Occipital lobe (tissue), 1 donor: ENCODE measurements at regions not wholly inside any gene's neighbourhood (a gene's known extent, or its start where the extent isn't known, plus 50 kb on each side); places are given as distances from the start of the nearest gene placed in this dataset.
"Not testable (repeated sequence)": the region's sequence is repeated elsewhere in the genome, so short reads cannot be mapped to it uniquely, and the experiment has no call there.

ENCODE experiments used
- DNase-seq: peaks from one replicate; lab custom pipeline; 2025; lab: John Stamatoyannopoulos, UW

DNA sequence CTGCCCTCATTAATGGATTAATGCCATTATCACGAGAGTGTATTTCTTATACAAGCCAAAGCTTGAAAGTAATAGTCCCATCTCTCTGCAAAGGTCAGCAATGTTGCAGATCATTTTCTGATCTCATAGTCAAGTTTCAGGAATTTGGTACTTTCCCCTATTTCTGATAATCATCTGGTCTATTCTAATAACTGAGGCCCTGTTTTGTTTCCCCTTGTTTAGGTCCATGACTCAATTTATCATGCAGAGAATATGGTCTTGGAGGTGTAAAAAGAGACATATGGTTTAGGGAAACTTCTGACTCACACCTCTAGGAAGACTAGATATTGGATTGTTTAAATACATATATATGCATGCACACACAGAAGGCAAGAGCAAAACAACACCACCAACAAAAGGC is 339.3 kb upstream of the NUDT12 start:
- DNase-seq = no peak

DNA sequence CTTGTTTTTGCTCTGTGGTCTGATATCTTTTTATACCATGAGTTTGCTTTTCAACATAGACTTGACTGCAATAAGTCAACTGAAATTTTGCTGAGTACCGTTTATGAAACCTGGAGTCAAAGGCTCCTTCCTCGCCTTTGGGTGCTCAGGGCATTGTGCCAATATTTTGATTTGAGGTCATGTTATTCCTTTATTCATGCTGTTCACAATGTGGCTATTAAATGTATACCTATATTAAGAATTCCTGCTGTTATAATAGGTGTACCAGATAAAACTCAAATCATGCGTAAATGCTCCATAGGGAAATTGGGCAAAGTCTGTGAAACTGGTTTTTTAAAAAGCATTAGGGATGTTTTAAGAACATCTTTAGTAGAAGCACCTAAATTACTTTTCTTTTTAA is 334.0 kb upstream of the NUDT12 start:
- DNase-seq = no peak

DNA sequence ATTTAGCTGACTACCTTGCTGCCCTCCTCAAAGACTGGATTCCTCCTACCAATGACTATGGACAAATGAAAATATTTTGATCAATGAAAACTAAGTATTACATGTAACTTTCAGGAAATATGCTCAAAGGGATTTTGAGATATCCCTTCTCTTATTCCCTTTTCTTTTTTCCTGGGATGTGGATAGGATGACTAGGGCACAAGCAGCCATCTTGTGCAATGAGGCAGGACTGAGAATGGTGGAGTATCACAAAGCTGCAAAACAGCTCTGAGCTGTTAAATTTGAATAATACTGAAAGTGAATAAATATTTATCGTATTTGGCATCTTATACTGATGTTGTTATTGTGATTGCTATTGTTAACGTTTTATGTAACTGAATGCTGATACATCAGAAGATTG is 333.1 kb upstream of the NUDT12 start:
- no peak for DNase-seq

DNA sequence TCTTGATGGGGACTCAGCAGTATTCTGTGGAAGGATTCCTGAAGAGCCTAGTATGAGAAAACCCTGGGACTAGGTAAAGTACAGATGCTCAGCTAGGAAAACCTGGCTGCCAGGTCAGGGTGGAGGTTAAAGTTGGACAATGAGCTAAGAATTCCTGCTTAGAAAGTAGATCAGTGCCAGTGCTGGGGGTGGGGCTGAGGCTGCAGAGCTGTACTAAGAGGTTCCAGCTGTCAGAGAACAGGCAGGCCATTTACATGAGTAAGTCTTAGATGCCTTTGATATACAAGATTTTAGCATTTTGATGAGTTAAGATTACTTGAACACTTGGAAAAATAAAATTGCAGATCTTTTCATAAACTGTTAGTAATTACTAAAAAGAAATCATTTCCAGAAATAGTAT is 332.3 kb upstream of the NUDT12 start:
- peak; percentile 5 for DNase-seq

DNA sequence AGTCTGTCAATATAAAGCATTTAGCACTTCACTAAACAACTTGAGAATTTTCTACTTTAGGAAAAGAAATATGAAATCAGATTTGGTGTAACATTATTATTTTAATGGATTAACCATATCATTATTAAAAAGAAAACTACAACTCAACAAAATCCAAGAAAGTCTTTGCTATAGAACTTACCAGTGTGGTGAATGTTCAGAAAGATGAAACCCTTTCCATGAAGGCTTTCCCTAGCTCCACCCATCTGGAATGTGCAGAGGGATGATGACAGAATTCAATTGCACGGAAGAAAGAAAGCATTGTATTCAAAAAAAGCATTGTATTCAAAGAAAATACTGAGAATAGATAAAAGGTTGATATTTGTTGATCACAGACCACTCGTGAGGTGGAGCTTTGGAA is 328.6 kb upstream of the NUDT12 start:
- no peak for DNase-seq

DNA sequence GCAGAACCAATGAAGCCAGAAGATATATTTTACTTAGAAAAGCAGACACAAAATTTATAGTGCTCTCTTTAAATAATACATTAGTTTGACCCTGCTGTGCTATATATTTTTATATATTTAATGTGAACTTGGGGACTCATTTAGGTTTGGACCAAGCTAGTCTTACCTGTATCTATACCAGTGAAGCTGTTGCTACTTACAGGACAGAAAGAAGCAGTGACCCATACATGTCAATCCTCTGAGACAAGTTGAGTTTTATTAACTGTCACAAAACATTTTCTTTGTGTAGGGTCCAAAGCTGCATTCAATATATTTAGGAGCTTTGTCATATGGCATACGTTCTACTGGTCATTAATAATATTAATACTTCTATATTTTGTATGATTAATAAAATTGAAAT is 327.7 kb upstream of the NUDT12 start:
- DNase-seq = no peak

DNA sequence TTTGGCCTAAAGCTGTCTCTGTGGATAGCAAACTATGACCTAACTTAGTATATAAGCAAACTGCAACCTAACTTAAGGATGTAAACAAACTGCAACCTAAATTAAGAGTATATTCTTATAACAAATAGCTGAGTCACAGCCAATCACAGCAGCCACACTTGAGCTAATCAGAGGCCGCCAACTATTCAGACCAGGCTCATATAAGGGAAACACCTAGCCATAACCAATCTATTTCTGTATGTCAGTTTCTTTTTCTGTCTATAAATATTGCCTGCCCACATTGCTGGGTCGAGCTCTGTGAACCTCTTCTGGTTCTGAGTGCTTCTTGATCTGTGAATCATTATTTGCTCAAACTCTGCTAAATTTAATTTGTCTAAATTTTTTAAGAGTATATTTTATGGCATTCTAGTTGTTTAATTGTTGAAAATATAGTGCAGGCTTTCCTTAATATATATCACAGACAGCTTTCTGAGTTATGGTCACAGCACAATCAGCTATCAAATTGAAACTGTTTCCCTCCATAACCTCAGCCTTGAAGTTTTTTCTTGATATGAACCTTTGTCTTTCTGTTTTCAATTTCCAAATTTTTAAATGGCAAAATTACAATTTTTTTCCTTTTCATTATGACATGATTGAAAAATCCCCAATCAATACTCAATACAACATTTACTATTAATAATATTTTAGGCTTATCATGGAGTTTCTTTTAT is 327.1 kb upstream of the NUDT12 start:
- no peak for DNase-seq

DNA sequence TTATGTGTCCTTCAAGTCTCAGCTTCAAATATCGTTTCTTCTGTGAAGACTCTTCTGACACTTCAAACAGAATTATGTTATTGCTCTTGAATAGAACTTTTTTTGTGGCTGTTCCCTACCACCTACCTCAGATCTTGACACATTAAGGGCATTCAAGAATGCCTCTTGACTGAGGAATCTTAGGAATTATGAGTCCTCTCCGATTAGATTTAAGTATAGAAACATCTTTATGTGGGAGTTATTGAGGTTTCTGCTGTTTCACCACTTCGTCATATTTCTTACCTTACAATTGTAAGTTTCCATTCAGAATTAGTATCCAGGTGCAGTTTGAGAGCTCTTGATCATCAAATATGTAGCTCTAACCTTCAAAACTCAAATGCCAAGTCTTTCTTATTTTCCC is 324.2 kb upstream of the NUDT12 start:
- DNase-seq = no peak

DNA sequence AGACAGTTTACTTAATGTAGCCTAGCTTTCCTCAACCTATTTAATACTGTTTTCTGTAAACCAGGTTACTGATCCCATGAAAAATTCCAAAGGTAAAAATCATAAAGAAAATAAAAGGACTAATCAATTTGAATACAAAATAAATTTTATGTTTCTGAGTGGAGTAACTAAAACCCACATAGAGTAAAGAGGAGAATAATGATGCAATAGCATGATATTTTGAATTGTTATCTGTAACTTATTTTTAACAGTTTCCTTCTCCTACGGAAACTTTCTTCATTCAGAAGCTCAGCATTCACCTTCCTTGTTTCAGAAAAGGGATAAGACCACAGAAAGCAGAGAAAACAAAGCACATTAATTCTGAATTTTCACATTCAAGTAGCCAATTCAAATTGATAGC is 320.6 kb upstream of the NUDT12 start:
- DNase-seq = no peak

DNA sequence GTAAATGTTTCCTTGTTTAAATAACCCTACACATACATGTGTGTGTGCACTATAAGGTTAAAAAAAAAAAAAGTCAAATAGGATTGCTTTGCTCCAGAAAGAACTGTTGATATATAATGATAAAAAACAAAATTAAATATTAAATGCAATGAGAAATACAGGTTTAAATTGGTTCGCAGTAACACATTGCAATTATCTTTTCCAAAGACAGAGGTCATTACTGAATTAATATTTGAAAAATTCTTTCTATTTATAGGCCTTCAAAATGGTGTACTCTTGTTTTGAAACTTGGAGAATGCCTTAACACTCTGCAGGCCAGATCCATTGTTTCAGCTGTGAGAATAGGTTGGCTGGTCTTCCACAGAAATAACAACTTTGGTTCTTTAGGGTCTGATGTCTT is 319.0 kb upstream of the NUDT12 start:
- DNase-seq = no peak

DNA sequence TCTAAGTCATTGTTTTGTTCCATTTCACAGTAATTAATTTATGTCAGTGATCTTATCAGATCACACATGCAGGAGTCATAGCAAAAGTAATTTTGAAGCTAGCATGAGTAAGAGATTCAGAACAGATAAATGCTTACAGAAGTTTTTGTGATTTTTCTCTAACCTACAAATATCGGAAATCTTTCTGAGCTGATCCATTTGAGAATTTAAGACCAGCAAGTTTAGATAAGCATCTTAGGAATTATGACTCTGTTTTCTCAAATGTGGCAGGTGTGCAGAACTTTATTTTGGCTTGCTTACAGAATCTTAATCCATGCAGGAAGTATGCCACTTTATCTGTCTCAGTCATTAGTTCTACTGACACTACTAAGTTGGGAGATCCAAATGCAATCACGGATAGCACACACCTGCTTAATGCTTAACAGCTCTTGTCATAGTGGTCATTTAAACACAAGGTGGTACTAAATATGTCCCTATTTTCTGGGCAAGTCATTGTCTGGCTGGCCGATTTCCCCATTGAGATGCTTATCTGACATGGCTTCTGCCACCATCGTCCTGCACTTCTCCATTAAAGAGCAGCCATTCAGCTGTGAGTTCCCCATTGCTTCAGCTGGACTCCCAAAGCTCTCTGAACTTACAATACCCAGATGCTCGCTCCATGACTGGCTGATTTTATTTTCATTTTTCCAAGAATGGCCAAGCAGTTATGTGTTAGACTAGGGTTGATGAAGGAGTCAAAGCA is 305.4 kb upstream of the NUDT12 start:
- DNase-seq = no peak

DNA sequence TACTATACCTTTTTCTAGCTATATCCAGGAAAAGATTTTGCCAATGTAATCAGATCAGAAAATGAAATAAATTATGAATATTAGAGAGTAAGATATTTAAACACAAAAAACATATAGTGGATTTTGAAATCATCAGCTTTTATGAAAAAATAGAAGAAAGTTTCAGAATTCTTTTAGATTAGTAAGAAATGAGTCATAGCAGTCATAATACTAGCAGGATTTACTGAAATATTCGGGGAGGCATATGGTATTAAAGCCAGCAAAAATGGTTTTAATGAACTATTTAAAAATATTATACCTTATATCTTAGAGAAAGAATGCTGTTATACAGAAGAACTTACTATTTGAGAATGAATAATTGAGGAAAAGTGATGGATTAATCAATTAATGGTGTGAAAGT is 303.6 kb upstream of the NUDT12 start:
- no peak for DNase-seq

DNA sequence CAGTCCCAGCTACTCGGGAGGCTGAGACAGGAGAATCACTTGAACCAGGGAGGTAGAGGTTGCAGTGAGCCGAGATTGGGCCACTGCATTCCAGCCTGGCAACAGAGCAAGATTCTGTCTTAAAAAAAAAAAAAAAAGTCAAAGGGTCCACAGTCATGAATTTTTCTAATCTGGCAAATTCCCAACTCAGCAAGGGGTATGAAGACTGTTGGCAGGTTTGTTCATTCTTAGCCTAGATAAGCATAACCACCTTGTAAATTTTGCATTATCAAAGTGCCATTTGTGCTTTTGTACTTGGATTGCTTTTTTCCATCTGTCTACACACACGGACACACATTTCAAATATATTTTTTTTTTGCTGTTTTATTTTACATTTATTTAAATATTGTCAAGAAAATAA is 299.8 kb upstream of the NUDT12 start:
- DNase-seq = no peak

DNA sequence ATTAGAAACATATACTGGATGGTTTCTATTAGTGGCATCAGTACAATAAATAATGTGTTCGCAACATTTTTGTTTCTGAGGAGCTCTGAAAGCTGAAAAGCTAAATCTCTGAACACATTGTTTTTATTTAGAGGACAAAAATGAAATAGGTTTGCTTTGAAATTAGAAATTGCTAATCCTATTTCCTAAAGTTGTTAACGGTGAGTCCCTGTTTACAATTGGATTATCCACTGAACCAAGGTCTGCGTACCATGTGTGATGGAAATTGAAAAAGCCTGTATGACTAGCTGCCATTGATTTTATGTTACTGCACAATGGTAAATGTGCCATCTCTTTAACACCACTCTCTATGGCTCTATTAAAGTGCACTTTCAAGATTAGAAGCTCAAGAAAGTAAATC is 297.7 kb upstream of the NUDT12 start:
- DNase-seq = no peak

DNA sequence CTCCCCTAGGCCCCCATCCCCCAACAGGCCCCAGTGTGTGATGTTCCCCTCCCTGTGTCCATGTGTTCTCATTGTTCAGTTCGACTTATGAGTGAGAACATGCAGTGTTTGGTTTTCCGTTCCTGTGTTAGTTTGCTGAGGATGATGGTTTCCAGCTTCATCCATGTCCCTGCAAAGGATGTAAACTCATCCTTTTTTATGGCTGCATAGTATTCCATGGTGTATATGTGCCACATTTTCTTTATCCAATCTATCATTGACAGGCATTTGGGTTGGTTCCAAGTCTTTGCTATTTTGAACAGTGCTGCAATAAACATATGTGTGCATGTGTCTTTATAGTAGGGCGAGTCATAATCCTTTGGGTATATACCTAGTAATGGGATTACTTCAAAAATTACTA is 295.8 kb upstream of the NUDT12 start:
- not testable (repeated sequence) for DNase-seq

DNA sequence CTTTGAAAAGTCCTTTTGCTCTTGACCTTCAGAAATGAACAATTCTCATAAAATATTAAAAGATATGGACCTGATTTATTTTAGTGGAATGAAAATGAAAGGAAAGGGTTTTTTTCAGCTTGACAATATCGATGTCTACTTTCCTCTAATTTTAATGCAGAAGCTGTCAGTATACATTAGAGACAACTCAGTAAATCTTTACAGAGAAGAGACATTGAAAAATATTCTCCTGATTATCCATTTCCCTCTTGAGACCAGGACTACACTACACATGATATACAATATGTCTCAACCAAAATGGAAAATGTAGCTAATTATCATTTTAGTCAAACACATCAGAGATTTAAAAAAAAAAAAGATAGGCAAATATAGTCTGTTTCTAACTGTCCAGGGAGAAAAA is 288.5 kb upstream of the NUDT12 start:
- no peak for DNase-seq

DNA sequence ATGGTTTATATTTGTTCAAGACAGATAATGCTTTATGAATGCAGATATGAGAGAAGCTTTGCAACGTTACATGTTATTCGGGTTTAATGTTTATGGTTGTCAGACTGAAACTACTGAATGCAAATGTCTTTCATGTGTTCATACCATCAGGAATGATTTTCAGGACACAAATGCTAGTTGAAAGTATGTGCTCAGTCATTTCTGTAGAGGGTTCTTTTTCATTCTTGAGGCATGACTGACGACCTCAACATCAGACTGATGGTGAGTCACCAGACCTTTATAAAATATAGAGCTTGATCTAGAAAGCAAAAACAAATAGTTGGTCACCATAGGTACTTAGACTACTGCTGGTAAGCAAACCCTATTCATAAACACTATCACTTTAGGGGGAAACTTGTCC is 287.3 kb upstream of the NUDT12 start:
- no peak for DNase-seq

DNA sequence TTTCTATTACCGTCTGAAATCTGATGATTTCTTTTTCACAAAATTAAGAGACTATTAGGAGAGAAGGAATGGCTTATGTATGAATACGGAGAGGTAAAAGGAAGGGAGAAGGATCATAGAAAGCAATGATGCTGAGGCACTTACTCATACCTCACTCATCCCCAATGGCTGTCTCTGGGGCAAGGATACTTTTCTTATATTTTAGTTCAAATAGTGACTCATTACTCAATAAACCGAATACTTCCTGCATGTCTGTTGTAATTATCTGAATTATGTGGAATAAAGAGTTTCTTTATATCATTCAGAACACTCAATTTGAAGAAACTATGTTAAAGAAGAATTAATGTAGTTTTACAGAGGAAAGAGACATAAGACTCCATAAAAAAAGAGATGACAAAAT is 284.5 kb upstream of the NUDT12 start:
- no peak for DNase-seq

DNA sequence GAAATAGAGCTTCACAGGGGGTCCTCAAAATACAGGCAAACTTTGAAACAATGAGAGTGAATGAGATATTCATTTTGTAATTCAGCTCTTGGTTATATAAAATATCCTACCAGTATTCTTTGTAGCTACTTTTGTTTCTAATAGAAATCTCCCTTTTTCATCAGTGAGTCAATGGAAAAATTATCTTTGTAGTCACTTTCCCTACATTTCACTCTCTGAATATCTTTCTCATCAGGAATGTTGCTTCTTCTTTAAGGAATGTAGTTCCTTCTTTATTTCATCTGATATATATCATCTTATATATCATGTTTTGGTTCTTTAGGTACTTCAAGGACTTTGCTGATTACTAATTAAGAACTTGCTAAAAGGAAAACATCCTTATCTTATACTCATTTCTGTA is 280.3 kb upstream of the NUDT12 start:
- DNase-seq = no peak

DNA sequence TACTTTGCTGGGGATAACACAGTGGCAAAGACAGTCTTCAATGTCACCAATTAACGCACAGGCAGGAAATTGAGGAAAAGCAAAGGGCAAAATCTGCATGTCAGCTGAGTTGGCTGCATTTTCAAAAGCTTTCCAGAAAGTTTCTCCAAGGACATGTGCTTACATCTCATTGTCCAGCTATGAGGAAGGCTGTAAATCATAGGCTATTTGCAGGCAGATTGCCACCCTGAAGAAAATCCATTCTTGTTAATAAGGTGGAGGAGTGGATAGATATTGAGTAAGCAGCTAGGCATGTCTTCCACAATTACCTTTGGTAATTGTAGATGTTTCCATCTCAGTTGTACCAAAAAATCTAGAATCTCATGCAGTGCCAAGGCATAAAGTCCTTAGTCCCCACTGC is 278.0 kb upstream of the NUDT12 start:
- no peak for DNase-seq

DNA sequence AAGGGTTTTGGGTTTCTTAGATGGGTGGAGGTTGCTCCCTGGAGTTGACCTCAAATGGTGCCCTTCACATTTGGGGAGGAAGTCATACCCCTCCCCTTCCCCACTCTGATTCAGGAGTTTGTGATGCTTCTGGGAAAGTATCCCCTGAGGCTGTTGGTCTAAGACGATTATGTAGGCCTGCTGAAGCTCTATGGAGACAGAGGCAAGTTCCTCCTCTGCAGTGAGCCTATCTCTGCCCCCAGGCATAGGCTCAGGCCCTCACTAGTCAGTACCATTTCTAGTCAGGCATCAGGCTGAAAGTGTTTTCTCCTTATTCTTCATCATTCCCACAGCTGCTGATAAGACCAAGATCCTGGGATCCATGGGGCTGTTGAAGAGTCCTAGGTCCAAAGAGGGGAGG is 271.6 kb upstream of the NUDT12 start:
- DNase-seq = no peak

DNA sequence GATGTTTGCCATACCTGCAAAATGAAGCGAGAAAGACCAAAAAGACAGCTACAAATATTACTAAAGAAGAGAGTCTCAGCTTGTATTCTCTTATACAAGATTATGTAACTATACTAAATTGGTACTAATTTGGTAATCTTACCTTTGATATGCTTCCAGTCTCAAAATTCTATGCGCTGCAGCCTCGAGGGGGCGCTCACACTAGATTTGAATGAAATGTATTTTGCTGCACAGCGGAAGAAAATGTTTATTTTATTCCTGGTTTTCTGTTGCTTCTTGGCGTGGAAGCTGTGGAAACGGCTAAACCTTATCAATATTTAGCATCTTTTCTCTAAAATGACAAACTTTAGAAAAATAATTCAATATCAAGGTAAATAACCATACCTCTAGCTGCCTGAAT is 267.0 kb upstream of the NUDT12 start:
- no peak for DNase-seq

DNA sequence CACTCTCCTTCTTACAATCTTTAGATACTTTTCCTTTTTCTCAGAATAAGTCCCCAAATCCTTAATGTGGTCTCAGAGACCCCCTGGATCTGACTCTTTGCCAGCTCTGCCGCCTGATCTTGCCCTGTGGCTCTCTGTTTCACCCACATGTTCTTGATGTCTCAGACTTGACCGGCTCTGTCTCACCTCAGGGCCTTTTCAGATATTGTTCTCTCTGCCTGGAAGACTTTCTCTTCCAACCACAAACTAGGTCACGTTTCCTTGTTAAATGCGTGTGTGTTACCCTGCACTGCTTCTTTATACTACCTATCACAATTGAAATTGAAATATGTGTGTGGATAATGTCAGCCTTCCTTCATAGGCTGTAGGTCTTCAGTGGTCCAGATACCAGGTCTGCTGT is 265.4 kb upstream of the NUDT12 start:
- no peak for DNase-seq

DNA sequence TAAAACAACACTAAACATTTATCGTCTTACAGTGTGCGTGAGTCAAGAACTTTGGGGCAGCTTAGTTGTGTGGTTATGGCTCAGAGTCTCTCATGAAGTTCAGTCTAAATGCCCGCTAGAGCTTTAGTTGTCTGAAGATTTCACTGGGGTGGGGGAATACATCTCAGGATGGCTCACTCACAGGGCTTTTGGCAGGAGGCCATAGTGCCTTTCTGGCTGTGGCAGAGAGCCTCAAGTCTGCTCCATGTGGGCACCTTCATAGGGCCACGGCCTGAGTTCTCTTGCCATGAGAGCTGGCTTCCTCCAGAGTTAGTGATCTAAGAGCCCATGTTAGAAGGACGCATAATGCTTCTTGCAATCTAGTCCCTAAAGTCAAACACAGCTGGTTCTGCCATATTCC is 258.8 kb upstream of the NUDT12 start:
- no peak for DNase-seq
